ENCODE measurements at regions not wholly inside any gene's neighbourhood (a gene's known extent, or its start where the extent isn't known, plus 50 kb on each side); places are given as distances from the start of the nearest gene placed in this dataset.

DNA sequence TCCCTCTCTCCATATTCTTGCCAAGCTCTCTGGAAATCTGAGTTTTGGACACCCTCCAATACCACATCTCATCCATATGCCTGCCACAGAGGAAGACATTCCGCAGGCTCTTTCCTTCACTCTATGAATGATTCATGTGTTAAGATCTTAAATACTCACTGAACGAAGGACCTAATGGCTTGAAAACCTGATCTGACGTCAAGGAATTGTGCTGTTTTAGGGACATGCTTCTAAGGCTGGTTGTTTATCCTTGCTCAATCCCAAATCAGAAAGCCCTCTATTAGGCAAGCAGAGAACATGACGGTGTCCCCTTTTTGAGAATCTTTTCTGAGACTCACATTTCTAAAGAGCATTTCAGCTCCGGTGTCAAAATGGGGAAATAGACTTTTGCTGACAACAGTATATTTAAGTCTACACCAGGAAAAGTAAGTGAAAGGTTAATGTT is 83.7 kb upstream of the GALNT5 start:
- H3K9ac ChIP-seq (ENCODE audit: low read length): peak overlapping the region; percentile 67
- no peaks in the 10 kb centered on the region for H3K27me3 ChIP-seq (ENCODE audit: insufficient read depth, low read length)
- no peak overlapping the region for H2AFZ ChIP-seq (ENCODE audit: low read depth, low read length)
- no peaks in the 10 kb centered on the region for H3K79me2 ChIP-seq (ENCODE audit: insufficient read depth, low read length)
- peak overlapping the region; percentile 86 for H3K27ac ChIP-seq (ENCODE audit: low read depth, low read length)
- no peaks in the 10 kb centered on the region for H3K9me3 ChIP-seq (ENCODE audit: insufficient read depth, low read depth, low read length)
- Mint-ChIP-seq H3K4me3 (ENCODE audit: unreplicated experiment) (no peak overlapping the region), H3K36me3 (ENCODE audit: low read depth, unreplicated experiment) (no peaks in the 10 kb centered on the region), H3K27ac (ENCODE audit: unreplicated experiment) (peak overlapping the region; percentile 13), H3K9me3 (ENCODE audit: unreplicated experiment) (no peaks in the 10 kb centered on the region), H3K4me1 (ENCODE audit: low read depth, unreplicated experiment) (peaks cover 10% of the 10 kb centered on the region), H3K27me3 (ENCODE audit: low read depth, unreplicated experiment) (no peaks in the 10 kb centered on the region)
- DNase-seq (ENCODE audit: low read depth) (peak; percentile 100), FAIRE-seq (peak; percentile 99)
- H4K20me1 ChIP-seq (ENCODE audit: insufficient read depth, low read length): no peaks in the 10 kb centered on the region
- TF ChIP-seq, protein P1, sequence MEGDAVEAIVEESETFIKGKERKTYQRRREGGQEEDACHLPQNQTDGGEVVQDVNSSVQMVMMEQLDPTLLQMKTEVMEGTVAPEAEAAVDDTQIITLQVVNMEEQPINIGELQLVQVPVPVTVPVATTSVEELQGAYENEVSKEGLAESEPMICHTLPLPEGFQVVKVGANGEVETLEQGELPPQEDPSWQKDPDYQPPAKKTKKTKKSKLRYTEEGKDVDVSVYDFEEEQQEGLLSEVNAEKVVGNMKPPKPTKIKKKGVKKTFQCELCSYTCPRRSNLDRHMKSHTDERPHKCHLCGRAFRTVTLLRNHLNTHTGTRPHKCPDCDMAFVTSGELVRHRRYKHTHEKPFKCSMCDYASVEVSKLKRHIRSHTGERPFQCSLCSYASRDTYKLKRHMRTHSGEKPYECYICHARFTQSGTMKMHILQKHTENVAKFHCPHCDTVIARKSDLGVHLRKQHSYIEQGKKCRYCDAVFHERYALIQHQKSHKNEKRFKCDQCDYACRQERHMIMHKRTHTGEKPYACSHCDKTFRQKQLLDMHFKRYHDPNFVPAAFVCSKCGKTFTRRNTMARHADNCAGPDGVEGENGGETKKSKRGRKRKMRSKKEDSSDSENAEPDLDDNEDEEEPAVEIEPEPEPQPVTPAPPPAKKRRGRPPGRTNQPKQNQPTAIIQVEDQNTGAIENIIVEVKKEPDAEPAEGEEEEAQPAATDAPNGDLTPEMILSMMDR (IDR thresholded peaks at IDR 0.05; ENCODE audit: insufficient read depth, low read depth, low read length): no peak
- TF ChIP-seq EZH2 (IDR thresholded peaks at IDR 0.05; ENCODE audit: insufficient read depth, low read length): no peak
- H3K36me3 ChIP-seq (ENCODE audit: insufficient read depth, low read length): no peaks in the 10 kb centered on the region
- H3K4me1 ChIP-seq (ENCODE audit: insufficient read depth, low read length): peaks cover 15% of the 10 kb centered on the region
- peak overlapping the region; percentile 73 for H3K4me2 ChIP-seq (ENCODE audit: low read length)
- H3K4me3 ChIP-seq (ENCODE audit: insufficient read depth, low read depth, low read length): no peak overlapping the region

DNA sequence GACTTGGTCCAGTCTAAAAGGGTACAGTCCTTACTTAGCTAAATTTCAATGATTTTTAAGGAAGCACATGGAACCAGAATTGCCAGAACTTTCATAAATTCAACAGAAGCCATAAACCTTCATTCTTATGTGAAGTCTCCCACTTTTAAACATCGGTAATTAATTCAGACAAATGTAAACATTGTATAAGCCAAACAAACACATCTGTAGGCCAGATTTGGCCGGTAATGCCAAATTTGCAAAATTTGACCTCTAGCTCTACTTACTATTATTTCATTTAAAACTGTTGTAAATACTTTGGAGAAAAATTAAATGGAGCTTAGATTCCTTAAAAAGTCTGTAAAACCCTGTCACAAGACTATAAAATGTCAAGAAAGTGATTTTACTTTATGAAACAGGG is 83.2 kb upstream of the GALNT5 start:
- H3K9me3 Mint-ChIP-seq (ENCODE audit: unreplicated experiment): no peaks in the 10 kb centered on the region
- Histone ChIP-seq H3K27ac (ENCODE audit: low read depth, low read length) (peak overlapping the region; percentile 86), H3K4me1 (ENCODE audit: insufficient read depth, low read length) (peaks cover 15% of the 10 kb centered on the region), H3K9me3 (ENCODE audit: insufficient read depth, low read depth, low read length) (no peaks in the 10 kb centered on the region), H3K9ac (ENCODE audit: low read length) (peak overlapping the region; percentile 67), H3K27me3 (ENCODE audit: insufficient read depth, low read length) (no peaks in the 10 kb centered on the region), H3K36me3 (ENCODE audit: insufficient read depth, low read length) (no peaks in the 10 kb centered on the region), H3K79me2 (ENCODE audit: insufficient read depth, low read length) (no peaks in the 10 kb centered on the region), H3K4me3 (ENCODE audit: insufficient read depth, low read depth, low read length) (no peak overlapping the region), H4K20me1 (ENCODE audit: insufficient read depth, low read length) (no peaks in the 10 kb centered on the region), H3K4me2 (ENCODE audit: low read length) (peak overlapping the region; percentile 73), H2AFZ (ENCODE audit: low read depth, low read length) (no peak overlapping the region)
- H3K4me1 Mint-ChIP-seq (ENCODE audit: low read depth, unreplicated experiment): peaks cover 10% of the 10 kb centered on the region
- no peaks in the 10 kb centered on the region for H3K27me3 Mint-ChIP-seq (ENCODE audit: low read depth, unreplicated experiment)
- no peak overlapping the region for H3K4me3 Mint-ChIP-seq (ENCODE audit: unreplicated experiment)
- no peak overlapping the region for H3K27ac Mint-ChIP-seq (ENCODE audit: unreplicated experiment)
- no peaks in the 10 kb centered on the region for H3K36me3 Mint-ChIP-seq (ENCODE audit: low read depth, unreplicated experiment)
- TF ChIP-seq EZH2 (IDR thresholded peaks at IDR 0.05; ENCODE audit: insufficient read depth, low read length): no peak
- FAIRE-seq (no peak), DNase-seq (ENCODE audit: low read depth) (no peak)

DNA sequence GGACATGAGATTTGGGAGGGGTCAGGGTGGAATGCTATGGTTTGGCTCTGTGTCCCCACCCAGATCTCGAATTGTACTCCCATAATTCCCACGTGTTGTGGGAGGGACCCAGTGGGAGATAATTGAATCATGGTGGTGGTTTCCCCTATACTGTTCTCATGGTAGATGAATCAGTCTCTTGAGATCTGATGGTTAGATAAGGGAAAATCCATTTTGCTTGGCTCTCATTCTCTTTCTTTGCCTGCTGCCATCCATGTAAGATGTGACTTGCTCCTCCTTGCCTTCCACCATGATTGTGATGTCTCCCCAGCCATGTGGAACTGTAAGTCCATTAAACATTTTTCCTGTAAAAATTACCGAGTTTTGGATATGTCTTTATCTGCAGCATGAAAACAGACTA is 80.9 kb upstream of the GALNT5 start:
- H4K20me1 ChIP-seq (ENCODE audit: insufficient read depth, low read length): no peaks in the 10 kb centered on the region
- H3K4me3 ChIP-seq (ENCODE audit: insufficient read depth, low read depth, low read length): no peak overlapping the region
- no peaks in the 10 kb centered on the region for H3K36me3 Mint-ChIP-seq (ENCODE audit: low read depth, unreplicated experiment)
- H3K9ac ChIP-seq (ENCODE audit: low read length): no peak overlapping the region
- TF ChIP-seq EZH2 (IDR thresholded peaks at IDR 0.05; ENCODE audit: insufficient read depth, low read length): no peak
- TF ChIP-seq, protein P1 (IDR thresholded peaks at IDR 0.05; ENCODE audit: insufficient read depth, low read depth, low read length): no peak
- no peaks in the 10 kb centered on the region for H3K9me3 Mint-ChIP-seq (ENCODE audit: unreplicated experiment)
- no peaks in the 10 kb centered on the region for H3K36me3 ChIP-seq (ENCODE audit: insufficient read depth, low read length)
- peaks cover 10% of the 10 kb centered on the region for H3K4me1 Mint-ChIP-seq (ENCODE audit: low read depth, unreplicated experiment)
- H3K4me1 ChIP-seq (ENCODE audit: insufficient read depth, low read length): peaks cover 15% of the 10 kb centered on the region
- FAIRE-seq: no peak
- no peak overlapping the region for H3K27ac ChIP-seq (ENCODE audit: low read depth, low read length)
- no peak for DNase-seq (ENCODE audit: low read depth)
- H3K27ac Mint-ChIP-seq (ENCODE audit: unreplicated experiment): no peak overlapping the region
- H3K9me3 ChIP-seq (ENCODE audit: insufficient read depth, low read depth, low read length): no peaks in the 10 kb centered on the region
- H3K4me2 ChIP-seq (ENCODE audit: low read length): no peak overlapping the region
- no peak overlapping the region for H2AFZ ChIP-seq (ENCODE audit: low read depth, low read length)
- H3K27me3 ChIP-seq (ENCODE audit: insufficient read depth, low read length): no peaks in the 10 kb centered on the region
- H3K4me3 Mint-ChIP-seq (ENCODE audit: unreplicated experiment): no peak overlapping the region
- no peaks in the 10 kb centered on the region for H3K27me3 Mint-ChIP-seq (ENCODE audit: low read depth, unreplicated experiment)
- H3K79me2 ChIP-seq (ENCODE audit: insufficient read depth, low read length): no peaks in the 10 kb centered on the region

All from astrocyte (in vitro differentiated cells and primary cell).